HEK293 (cell line): ENCODE measurements at regions not wholly inside any gene's neighbourhood (a gene's known extent, or its start where the extent isn't known, plus 50 kb on each side); places are given as distances from the start of the nearest gene placed in this dataset.

ENCODE experiments used
- CTCF ChIP-seq: fragments of 450-650 bp; formaldehyde crosslinking; IDR thresholded peaks from 2 replicates; pipeline ENCODE4 v1.5.1; 2016; ENCODE audit warnings: missing biosample characterization, missing genetic modification characterization
- IKZF3 ChIP-seq: fragments of 450-650 bp; IDR thresholded peaks from 2 replicates; pipeline ENCODE4 v1.5.0; 2018; ENCODE audit warnings: missing biosample characterization, mild to moderate bottlenecking, missing genetic modification characterization, moderate library complexity
- KLF16 ChIP-seq: fragments of 450-650 bp; formaldehyde crosslinking; IDR thresholded peaks from 2 replicates; pipeline ENCODE4 v1.5.1; 2017; ENCODE audit warnings: missing biosample characterization, missing genetic modification characterization
- SP2 ChIP-seq: fragments of 450-650 bp; formaldehyde crosslinking; IDR thresholded peaks from 2 replicates; pipeline ENCODE4 v1.5.1; 2016; ENCODE audit warnings: missing biosample characterization, missing genetic modification characterization
- ZNF223 ChIP-seq: fragments of 450-650 bp; formaldehyde crosslinking; IDR thresholded peaks from 2 replicates; pipeline ENCODE4 v1.5.1; 2016; ENCODE audit warnings: missing biosample characterization, missing genetic modification characterization
- ZNF366 ChIP-seq: fragments of 450-650 bp; formaldehyde crosslinking; conservative IDR thresholded peaks from 2 replicates; pipeline ENCODE4 v1.5.1; 2016; ENCODE audit warnings: missing biosample characterization, missing genetic modification characterization
- ZNF394 ChIP-seq: fragments of 450-650 bp; formaldehyde crosslinking; IDR thresholded peaks from 2 replicates; pipeline ENCODE4 v1.5.1; 2016; ENCODE audit warnings: missing biosample characterization, missing genetic modification characterization, mild to moderate bottlenecking, moderate library complexity, borderline replicate concordance
- ZNF404 ChIP-seq: fragments of 450-650 bp; formaldehyde crosslinking; IDR thresholded peaks from 2 replicates; pipeline ENCODE4 v1.5.1; 2017; ENCODE audit warnings: missing biosample characterization, missing genetic modification characterization

GRCh38 chr6:125640441-125641150 lies 108.8 kb upstream of the HEY2 start:
- TF ChIP-seq CTCF (tag by site-specific recombination) (no peak), IKZF3 (tag by site-specific recombination) (no peak), KLF16 (tag by site-specific recombination) (no peak), ZNF404 (tag by site-specific recombination) (no peak), ZNF366 (tag by site-specific recombination) (no peak), ZNF394 (tag by site-specific recombination) (no peak), SP2 (tag by site-specific recombination) (no peak), ZNF223 (tag by site-specific recombination) (no peak)
